GM06990 (cell line): ENCODE measurements at regions not wholly inside any gene's neighbourhood (a gene's known extent, or its start where the extent isn't known, plus 50 kb on each side); places are given as distances from the start of the nearest gene placed in this dataset.

ENCODE experiments used
- DNase-seq: peaks from one replicate; pipeline ENCODE4 v3.0.0-alpha.2; 2011; ENCODE audit not compliant: insufficient read length; ENCODE audit errors: extremely low read depth
- H3K27me3 ChIP-seq: replicated peaks from 2 replicates; pipeline ENCODE4 v1.6.0; 2011; ENCODE audit warnings: low read length; ENCODE audit not compliant: control insufficient read depth, insufficient read depth
- H3K36me3 ChIP-seq: 2 replicates; pipeline ENCODE4 v1.5.1; 2011; ENCODE audit warnings: low read length; ENCODE audit not compliant: control insufficient read depth, insufficient read depth
- H3K4me3 ChIP-seq: replicated peaks from 2 replicates; pipeline ENCODE4 v1.5.1; 2011; ENCODE audit warnings: low read depth, mild to moderate bottlenecking, control low read depth, low read length
- CTCF ChIP-seq: IDR thresholded peaks from 2 replicates; pipeline ENCODE4 v1.5.1; 2011; ENCODE audit warnings: low read length, control low read depth, mild to moderate bottlenecking, inconsistent platforms; ENCODE audit not compliant: insufficient read depth, poor library complexity, severe bottlenecking

- no peaks in the 10 kb centered on the region for H3K27me3 ChIP-seq
- no peaks in the 10 kb centered on the region for H3K36me3 ChIP-seq
- no peak overlapping the region for H3K4me3 ChIP-seq
- DNase-seq, result no peak
- TF ChIP-seq CTCF, result no peak
Measured at GRCh38 chr15:39367596-39367995, 213.3 kb upstream of the THBS1 start.

GRCh38 chr15:39369768-39370167 lies 211.1 kb upstream of the THBS1 start:
- TF ChIP-seq CTCF, result no peak
- H3K27me3 ChIP-seq, result no peaks in the 10 kb centered on the region
- no peak for DNase-seq
- no peaks in the 10 kb centered on the region for H3K36me3 ChIP-seq
- no peak overlapping the region for H3K4me3 ChIP-seq

GRCh38 chr15:39376371-39376909 lies 204.4 kb upstream of the THBS1 start:
- no peaks in the 10 kb centered on the region for H3K27me3 ChIP-seq
- no peak overlapping the region for H3K4me3 ChIP-seq
- TF ChIP-seq CTCF, result no peak
- H3K36me3 ChIP-seq, result no peaks in the 10 kb centered on the region
- DNase-seq, result no peak

GRCh38 chr15:39381517-39381916 lies 199.4 kb upstream of the THBS1 start:
- no peaks in the 10 kb centered on the region for H3K36me3 ChIP-seq
- no peak for DNase-seq
- TF ChIP-seq CTCF, result no peak

GRCh38 chr15:39388118-39388517 lies 192.8 kb upstream of the THBS1 start:
- DNase-seq, result no peak
- Histone ChIP-seq H3K4me3 (no peak overlapping the region), H3K27me3 (no peaks in the 10 kb centered on the region), H3K36me3 (no peaks in the 10 kb centered on the region)
- no peak for TF ChIP-seq CTCF

More at GRCh38 chr15:39381517-39381916, 199.4 kb upstream of the THBS1 start:
- H3K27me3 ChIP-seq, result no peaks in the 10 kb centered on the region
- no peak overlapping the region for H3K4me3 ChIP-seq

- H3K36me3 ChIP-seq, result no peaks in the 10 kb centered on the region
- H3K4me3 ChIP-seq, result no peak overlapping the region
- H3K27me3 ChIP-seq, result no peaks in the 10 kb centered on the region
- no peak for DNase-seq
- TF ChIP-seq CTCF, result no peak
Measured at GRCh38 chr15:39391230-39391629, 189.6 kb upstream of the THBS1 start.
